ENCODE measurements at regions not wholly inside any gene's neighbourhood (a gene's known extent, or its start where the extent isn't known, plus 50 kb on each side); places are given as distances from the start of the nearest gene placed in this dataset.

- no peaks in the 10 kb centered on the region for H3K27me3 Mint-ChIP-seq
- ChIA-PET POLR2A (no interaction called here), CTCF (no interaction called here)
- no peak overlapping the region for H3K4me3 Mint-ChIP-seq
- no peak overlapping the region for H3K27ac Mint-ChIP-seq
- TF ChIP-seq, protein P1, sequence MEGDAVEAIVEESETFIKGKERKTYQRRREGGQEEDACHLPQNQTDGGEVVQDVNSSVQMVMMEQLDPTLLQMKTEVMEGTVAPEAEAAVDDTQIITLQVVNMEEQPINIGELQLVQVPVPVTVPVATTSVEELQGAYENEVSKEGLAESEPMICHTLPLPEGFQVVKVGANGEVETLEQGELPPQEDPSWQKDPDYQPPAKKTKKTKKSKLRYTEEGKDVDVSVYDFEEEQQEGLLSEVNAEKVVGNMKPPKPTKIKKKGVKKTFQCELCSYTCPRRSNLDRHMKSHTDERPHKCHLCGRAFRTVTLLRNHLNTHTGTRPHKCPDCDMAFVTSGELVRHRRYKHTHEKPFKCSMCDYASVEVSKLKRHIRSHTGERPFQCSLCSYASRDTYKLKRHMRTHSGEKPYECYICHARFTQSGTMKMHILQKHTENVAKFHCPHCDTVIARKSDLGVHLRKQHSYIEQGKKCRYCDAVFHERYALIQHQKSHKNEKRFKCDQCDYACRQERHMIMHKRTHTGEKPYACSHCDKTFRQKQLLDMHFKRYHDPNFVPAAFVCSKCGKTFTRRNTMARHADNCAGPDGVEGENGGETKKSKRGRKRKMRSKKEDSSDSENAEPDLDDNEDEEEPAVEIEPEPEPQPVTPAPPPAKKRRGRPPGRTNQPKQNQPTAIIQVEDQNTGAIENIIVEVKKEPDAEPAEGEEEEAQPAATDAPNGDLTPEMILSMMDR (IDR thresholded peaks at IDR 0.05): no peak
- ATAC-seq (no peak), DNase-seq (no peak)
- peaks cover 8% of the 10 kb centered on the region for H3K9me3 Mint-ChIP-seq
- H3K36me3 Mint-ChIP-seq (ENCODE audit: low read depth): no peaks in the 10 kb centered on the region
- intact Hi-C loops (cut with micrococcal nuclease): no loop called here
- H3K4me1 Mint-ChIP-seq (ENCODE audit: low read depth): no peaks in the 10 kb centered on the region
Observed at GRCh38 chr12:114986178-114986714, 302.3 kb upstream of the TBX3 start.

DNA sequence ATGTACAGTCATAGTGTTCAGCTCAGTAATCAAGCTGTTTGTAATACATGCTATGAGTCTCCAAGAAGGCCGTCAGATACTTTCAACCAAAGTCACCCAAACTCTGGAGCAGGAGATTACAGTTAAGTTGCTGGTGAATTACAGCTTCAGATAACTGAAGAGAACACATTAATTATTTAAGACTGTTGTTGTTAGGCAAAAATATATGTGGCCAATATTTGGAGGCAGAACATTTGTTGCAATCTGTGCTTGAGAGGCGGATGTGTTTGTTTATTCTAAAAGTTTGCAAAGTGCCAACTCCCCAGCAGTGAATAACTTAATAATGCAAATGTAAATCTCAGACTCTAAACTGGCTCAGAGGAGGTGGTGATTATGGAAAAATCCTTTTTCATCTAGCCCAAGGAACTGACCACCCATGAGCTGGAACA, 300.7 kb upstream of the TBX3 start:
- TF ChIP-seq, protein P1 (IDR thresholded peaks at IDR 0.05): no peak
- H3K9me3 Mint-ChIP-seq: peaks cover 10% of the 10 kb centered on the region
- H3K27me3 Mint-ChIP-seq: no peaks in the 10 kb centered on the region
- ATAC-seq (no peak), DNase-seq (no peak)
- ChIA-PET POLR2A (no interaction called here), CTCF (no interaction called here)
- H3K27ac Mint-ChIP-seq: no peak overlapping the region
- H3K4me3 Mint-ChIP-seq: no peak overlapping the region
- no peaks in the 10 kb centered on the region for H3K4me1 Mint-ChIP-seq (ENCODE audit: low read depth)
- H3K36me3 Mint-ChIP-seq (ENCODE audit: low read depth): no peaks in the 10 kb centered on the region
- intact Hi-C loops (cut with micrococcal nuclease): no loop called here

DNA sequence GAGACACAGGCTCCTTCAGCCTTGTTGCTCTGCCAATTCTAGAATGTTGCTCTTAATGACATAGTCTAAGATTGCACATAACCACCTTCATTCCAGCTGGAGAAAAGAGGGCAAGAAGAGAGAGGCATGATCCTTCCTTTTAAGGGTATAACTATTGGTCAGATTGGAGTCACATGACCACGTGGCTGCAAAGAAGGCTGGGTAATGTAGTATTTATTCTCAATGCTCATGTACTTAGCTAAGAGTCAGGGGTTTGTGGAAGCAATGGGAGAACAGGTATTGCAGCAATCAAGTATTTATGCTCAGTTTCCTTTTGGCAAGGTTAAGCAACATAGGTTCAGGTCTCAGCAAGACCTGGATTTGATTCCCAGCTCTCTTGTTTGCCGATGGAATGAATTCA, 298.8 kb upstream of the TBX3 start:
- H3K36me3 Mint-ChIP-seq (ENCODE audit: low read depth): no peaks in the 10 kb centered on the region
- DNase-seq (no peak), ATAC-seq (no peak)
- intact Hi-C loops (cut with micrococcal nuclease): no loop called here
- no peaks in the 10 kb centered on the region for H3K4me1 Mint-ChIP-seq (ENCODE audit: low read depth)
- H3K4me3 Mint-ChIP-seq: no peak overlapping the region
- ChIA-PET POLR2A (no interaction called here), CTCF (no interaction called here)
- H3K27me3 Mint-ChIP-seq: no peaks in the 10 kb centered on the region
- TF ChIP-seq, protein P1 (IDR thresholded peaks at IDR 0.05): no peak
- H3K27ac Mint-ChIP-seq: no peak overlapping the region
- peaks cover 10% of the 10 kb centered on the region for H3K9me3 Mint-ChIP-seq

- H3K27ac Mint-ChIP-seq: no peak overlapping the region
- TF ChIP-seq, protein P1 (IDR thresholded peaks at IDR 0.05): no peak
- H3K27me3 Mint-ChIP-seq: no peaks in the 10 kb centered on the region
- no peak overlapping the region for H3K4me3 Mint-ChIP-seq
- intact Hi-C loops (cut with micrococcal nuclease): no loop called here
- CTCF ChIA-PET: interaction anchor here (1.2 kb wide), 1 partner anchor 17 kb away, joined by 4 read pairs; no protein-coding TSS in a partner anchor
- no peaks in the 10 kb centered on the region for H3K36me3 Mint-ChIP-seq (ENCODE audit: low read depth)
- POLR2A ChIA-PET: no interaction called here
- DNase-seq (no peak), ATAC-seq (no peak)
- no peaks in the 10 kb centered on the region for H3K4me1 Mint-ChIP-seq (ENCODE audit: low read depth)
- H3K9me3 Mint-ChIP-seq: peaks cover 10% of the 10 kb centered on the region
Observed at GRCh38 chr12:114981036-114981435, 297.1 kb upstream of the TBX3 start.

GRCh38 chr12:114976959-114977358, 293.0 kb upstream of the TBX3 start:
- Mint-ChIP-seq H3K36me3 (ENCODE audit: low read depth) (no peaks in the 10 kb centered on the region), H3K9me3 (peaks cover 14% of the 10 kb centered on the region), H3K4me1 (ENCODE audit: low read depth) (no peaks in the 10 kb centered on the region), H3K27me3 (no peaks in the 10 kb centered on the region), H3K27ac (no peak overlapping the region), H3K4me3 (no peak overlapping the region)
- ChIA-PET CTCF (no interaction called here), POLR2A (no interaction called here)
- no peak for DNase-seq
- TF ChIP-seq, protein P1 (IDR thresholded peaks at IDR 0.05): no peak
- no peak for ATAC-seq
- intact Hi-C loops (cut with micrococcal nuclease): no loop called here

Data from activated CD8-positive, alpha-beta T cell treated with anti-CD3 and anti-CD28 coated beads for 36 hours (primary cell).